NCI-H2227 treated with DMSO at 0.1 percent for 48 hours (cell line): ENCODE measurements at regions not wholly inside any gene's neighbourhood (a gene's known extent, or its start where the extent isn't known, plus 50 kb on each side); places are given as distances from the start of the nearest gene placed in this dataset.

ENCODE experiments used
- DNase-seq: peaks from one replicate; lab custom pipeline; 2025; lab: John Stamatoyannopoulos, UW

- no peak for DNase-seq
Measured at GRCh38 chr3:105315815-105316214, 50.9 kb upstream of the ALCAM start.

DNA sequence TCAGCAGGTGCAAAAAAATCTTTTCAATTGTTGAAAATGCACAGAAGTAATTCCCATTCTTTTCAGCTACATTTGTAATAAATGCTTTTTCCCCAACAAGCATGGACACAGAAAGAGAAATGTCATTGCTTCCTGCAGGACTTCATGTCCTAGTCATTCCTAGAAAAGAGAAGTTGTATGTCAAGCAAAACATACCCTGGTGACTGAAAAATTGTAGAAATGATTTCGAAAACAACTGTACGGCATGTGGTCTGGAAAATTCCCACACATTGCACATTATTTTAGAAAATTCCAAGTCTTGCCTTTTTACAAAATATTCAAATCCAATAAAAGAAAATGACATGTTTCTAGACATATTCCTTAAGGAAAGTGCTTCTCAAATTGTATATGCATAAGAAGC is 50.4 kb upstream of the ALCAM start:
- DNase-seq, result no peak
